ENCODE measurements at regions not wholly inside any gene's neighbourhood (a gene's known extent, or its start where the extent isn't known, plus 50 kb on each side); places are given as distances from the start of the nearest gene placed in this dataset.
"Not testable (repeated sequence)": the region's sequence is repeated elsewhere in the genome, so short reads cannot be mapped to it uniquely, and the experiment has no call there.

DNA sequence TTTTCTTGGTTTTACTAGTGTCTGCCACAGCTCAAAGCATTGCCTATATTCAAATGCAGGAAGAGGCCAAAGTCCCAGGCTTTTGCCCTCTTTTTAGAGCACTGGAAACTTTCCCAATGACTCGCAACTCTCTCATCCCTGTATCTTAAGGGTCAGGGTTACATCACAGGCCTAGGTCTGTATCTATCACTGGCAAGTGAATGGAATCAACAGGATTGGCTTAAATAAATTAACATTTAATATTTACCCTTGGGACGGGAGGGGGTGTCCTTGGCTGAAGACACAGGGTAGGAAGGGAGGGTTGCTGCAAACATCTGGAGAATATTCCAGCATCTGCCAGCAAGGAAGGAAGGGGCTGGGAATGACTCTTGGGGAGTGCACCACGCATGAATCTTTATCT lies 242.6 kb downstream of the SLC4A3 start:
- Histone ChIP-seq H3K9me3 (no peaks in the 10 kb centered on the region), H3K4me1 (no peaks in the 10 kb centered on the region), H3K27me3 (no peaks in the 10 kb centered on the region), H3K4me3 (no peak overlapping the region), H3K27ac (no peak overlapping the region), H3K36me3 (no peaks in the 10 kb centered on the region)
- no peak for DNase-seq
- in situ Hi-C loops (cut with MboI; ENCODE audit: low pct_ligation_motif_present in 1 of 4, low pct_unique_long_range_greater_than_20kb in 1 of 4, low sequenced_read_pairs in 3 of 4) (no loop called here), intact Hi-C loops (cut with DNase I; ENCODE audit: low total_unique reads) (no loop called here)
- 63 to 90% methylated on average over 1 to 3 of the region's 3 CpGs for WGBS, 2 donors (ENCODE audit: low coverage in 1 of 2)
- no peak for TF ChIP-seq POLR2A (IDR thresholded peaks at IDR 0.05)
- TF ChIP-seq, protein P1, sequence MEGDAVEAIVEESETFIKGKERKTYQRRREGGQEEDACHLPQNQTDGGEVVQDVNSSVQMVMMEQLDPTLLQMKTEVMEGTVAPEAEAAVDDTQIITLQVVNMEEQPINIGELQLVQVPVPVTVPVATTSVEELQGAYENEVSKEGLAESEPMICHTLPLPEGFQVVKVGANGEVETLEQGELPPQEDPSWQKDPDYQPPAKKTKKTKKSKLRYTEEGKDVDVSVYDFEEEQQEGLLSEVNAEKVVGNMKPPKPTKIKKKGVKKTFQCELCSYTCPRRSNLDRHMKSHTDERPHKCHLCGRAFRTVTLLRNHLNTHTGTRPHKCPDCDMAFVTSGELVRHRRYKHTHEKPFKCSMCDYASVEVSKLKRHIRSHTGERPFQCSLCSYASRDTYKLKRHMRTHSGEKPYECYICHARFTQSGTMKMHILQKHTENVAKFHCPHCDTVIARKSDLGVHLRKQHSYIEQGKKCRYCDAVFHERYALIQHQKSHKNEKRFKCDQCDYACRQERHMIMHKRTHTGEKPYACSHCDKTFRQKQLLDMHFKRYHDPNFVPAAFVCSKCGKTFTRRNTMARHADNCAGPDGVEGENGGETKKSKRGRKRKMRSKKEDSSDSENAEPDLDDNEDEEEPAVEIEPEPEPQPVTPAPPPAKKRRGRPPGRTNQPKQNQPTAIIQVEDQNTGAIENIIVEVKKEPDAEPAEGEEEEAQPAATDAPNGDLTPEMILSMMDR (IDR thresholded peaks at IDR 0.05): no peak
- TF ChIP-seq EP300 (IDR thresholded peaks at IDR 0.05; ENCODE audit: low read depth): no peak
- no peak for TF ChIP-seq POLR2AphosphoS5 (IDR thresholded peaks at IDR 0.05)

DNA sequence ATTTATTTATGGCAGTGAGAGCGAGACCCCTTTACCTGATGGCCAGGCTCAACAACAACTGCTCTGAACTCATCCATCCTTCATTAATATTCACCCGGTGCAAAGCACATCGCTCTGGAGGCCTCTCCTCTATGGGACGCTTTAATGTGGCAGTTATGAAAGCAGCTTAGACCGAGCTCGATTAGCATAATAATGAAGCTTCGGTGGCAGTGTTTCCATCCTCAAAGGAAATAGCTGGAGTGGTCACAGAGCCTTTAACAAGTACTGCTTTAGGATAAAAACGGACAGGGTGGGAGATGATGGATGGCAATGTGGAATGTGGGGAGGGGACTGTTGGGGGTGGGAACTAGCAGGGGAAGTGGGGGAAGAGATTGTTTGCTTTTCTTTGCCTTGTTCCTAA lies 243.9 kb downstream of the SLC4A3 start:
- TF ChIP-seq EP300 (IDR thresholded peaks at IDR 0.05; ENCODE audit: low read depth): no peak
- TF ChIP-seq POLR2AphosphoS5 (IDR thresholded peaks at IDR 0.05): no peak
- no peak for TF ChIP-seq POLR2A (IDR thresholded peaks at IDR 0.05)
- TF ChIP-seq, protein P1 (IDR thresholded peaks at IDR 0.05): no peak
- H3K9me3 ChIP-seq: no peaks in the 10 kb centered on the region
- H3K27ac ChIP-seq: no peak overlapping the region
- no peaks in the 10 kb centered on the region for H3K36me3 ChIP-seq
- no peak overlapping the region for H3K4me3 ChIP-seq
- no peaks in the 10 kb centered on the region for H3K4me1 ChIP-seq
- no peaks in the 10 kb centered on the region for H3K27me3 ChIP-seq
- WGBS, 2 donors (ENCODE audit: low coverage in 1 of 2): 54 to 82% methylated on average over 5 to 8 of the region's 8 CpGs
- in situ Hi-C loops (cut with MboI; ENCODE audit: low pct_ligation_motif_present in 1 of 4, low pct_unique_long_range_greater_than_20kb in 1 of 4, low sequenced_read_pairs in 3 of 4) (no loop called here), intact Hi-C loops (cut with DNase I; ENCODE audit: low total_unique reads) (no loop called here)
- no peak for DNase-seq

DNA sequence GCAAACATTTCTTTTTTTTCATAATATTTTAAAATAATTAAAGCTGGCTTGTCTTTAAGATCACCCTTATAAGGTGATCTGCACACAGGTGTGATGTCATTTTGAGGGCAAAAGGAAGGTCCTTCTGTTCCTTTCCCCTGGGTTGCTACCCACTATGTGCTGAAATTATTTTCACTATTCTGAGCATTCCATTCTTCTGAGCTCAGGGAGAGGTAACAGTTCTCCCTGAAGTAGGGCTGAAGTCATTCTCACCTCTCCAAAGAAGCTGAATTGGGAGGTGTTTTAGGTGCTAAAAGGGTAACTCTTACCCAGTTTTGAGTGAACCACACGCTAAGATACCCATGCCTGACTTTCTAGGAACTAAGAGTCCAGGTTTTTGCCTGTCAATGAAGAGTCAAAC lies 247.6 kb downstream of the SLC4A3 start:
- Histone ChIP-seq H3K4me1 (no peaks in the 10 kb centered on the region), H3K27me3 (no peaks in the 10 kb centered on the region), H3K9me3 (no peaks in the 10 kb centered on the region), H3K36me3 (no peaks in the 10 kb centered on the region), H3K4me3 (no peak overlapping the region), H3K27ac (no peak overlapping the region)
- 85% methylated on average over 1 of the region's 1 CpG; no CpG with 5 or more reads in 1 of the 2 donors for WGBS, 2 donors (ENCODE audit: low coverage in 1 of 2)
- TF ChIP-seq POLR2A (IDR thresholded peaks at IDR 0.05): no peak
- intact Hi-C loops (cut with DNase I; ENCODE audit: low total_unique reads): no loop called here
- in situ Hi-C loops (cut with MboI; ENCODE audit: low pct_ligation_motif_present in 1 of 4, low pct_unique_long_range_greater_than_20kb in 1 of 4, low sequenced_read_pairs in 3 of 4): no loop called here
- DNase-seq: no peak

DNA sequence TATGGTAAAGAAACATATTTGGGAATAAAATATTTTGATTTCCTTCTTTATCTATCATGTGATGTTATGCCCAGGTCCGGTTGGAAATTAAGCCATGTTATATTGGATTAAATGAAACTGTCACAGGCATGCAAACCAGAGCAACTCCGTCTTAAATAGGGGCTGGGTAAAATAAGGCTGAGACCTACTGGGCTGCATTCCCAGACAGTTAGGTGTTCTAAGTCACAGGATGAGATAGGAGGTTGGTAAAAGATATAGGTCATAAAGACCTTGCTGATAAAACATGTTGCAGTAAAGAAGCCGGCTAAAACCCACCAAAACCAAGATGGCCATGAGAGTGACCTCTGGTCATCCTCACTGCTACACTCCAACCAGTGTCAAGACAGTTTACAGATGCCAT lies 248.6 kb downstream of the SLC4A3 start:
- H3K4me1 ChIP-seq; H3K27ac ChIP-seq; H3K27me3 ChIP-seq; in situ Hi-C loops (cut with MboI; ENCODE audit: low pct_ligation_motif_present in 1 of 4, low pct_unique_long_range_greater_than_20kb in 1 of 4, low sequenced_read_pairs in 3 of 4); intact Hi-C loops (cut with DNase I; ENCODE audit: low total_unique reads); H3K9me3 ChIP-seq; H3K4me3 ChIP-seq; DNase-seq; H3K36me3 ChIP-seq: not testable (repeated sequence)
- 77 to 88% methylated on average over 3 of the region's 3 CpGs for WGBS, 2 donors (ENCODE audit: low coverage in 1 of 2)

DNA sequence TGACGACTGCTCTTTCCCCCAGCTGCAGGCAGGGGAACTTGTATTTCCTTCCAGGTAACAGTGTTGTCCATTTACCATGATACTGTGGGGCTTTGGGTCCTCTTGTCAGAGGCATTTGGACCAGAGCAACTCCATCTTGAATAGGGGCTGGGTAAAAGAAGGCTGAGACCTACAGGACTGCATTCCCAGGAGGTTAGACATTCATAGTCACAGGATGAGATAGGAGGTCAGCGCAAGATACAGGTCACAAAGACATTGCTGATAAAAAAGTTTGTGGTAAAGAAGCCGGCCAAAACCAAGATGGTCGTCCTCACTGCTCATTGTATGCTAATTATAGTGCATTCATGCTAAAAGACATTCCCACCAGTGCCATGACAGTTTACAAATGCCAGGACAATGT lies 249.5 kb downstream of the SLC4A3 start:
- Histone ChIP-seq H3K27ac (no peak overlapping the region), H3K27me3 (no peaks in the 10 kb centered on the region), H3K4me1 (no peaks in the 10 kb centered on the region), H3K36me3 (no peaks in the 10 kb centered on the region), H3K4me3 (no peak overlapping the region), H3K9me3 (no peaks in the 10 kb centered on the region)
- TF ChIP-seq EP300 (IDR thresholded peaks at IDR 0.05; ENCODE audit: low read depth): no peak
- no peak for TF ChIP-seq POLR2A (IDR thresholded peaks at IDR 0.05)
- no peak for TF ChIP-seq POLR2AphosphoS5 (IDR thresholded peaks at IDR 0.05)
- TF ChIP-seq, protein P1 (IDR thresholded peaks at IDR 0.05): no peak
- WGBS, 2 donors (ENCODE audit: low coverage in 1 of 2): 67 to 81% methylated on average over 3 to 4 of the region's 4 CpGs
- in situ Hi-C loops (cut with MboI; ENCODE audit: low pct_ligation_motif_present in 1 of 4, low pct_unique_long_range_greater_than_20kb in 1 of 4, low sequenced_read_pairs in 3 of 4): no loop called here
- no peak for DNase-seq
- intact Hi-C loops (cut with DNase I; ENCODE audit: low total_unique reads): no loop called here

All from transverse colon (tissue), 4 donors.